Mucosa of stomach (tissue), 1 donor: ENCODE measurements at regions not wholly inside any gene's neighbourhood (a gene's known extent, or its start where the extent isn't known, plus 50 kb on each side); places are given as distances from the start of the nearest gene placed in this dataset.

Source experiments
- H3K27me3 ChIP-seq: one replicate; pipeline ENCODE4 v1.7.0; 2013; ENCODE audit warnings: mild to moderate bottlenecking, low read length; ENCODE audit not compliant: control insufficient read depth, insufficient read depth
- H3K36me3 ChIP-seq: one replicate; pipeline ENCODE4 v1.7.0; 2013; ENCODE audit warnings: low read length; ENCODE audit not compliant: control insufficient read depth, insufficient read depth
- H3K4me1 ChIP-seq: one replicate; pipeline ENCODE4 v1.7.0; 2013; ENCODE audit warnings: mild to moderate bottlenecking, low read length; ENCODE audit not compliant: control insufficient read depth, insufficient read depth
- H3K4me3 ChIP-seq: one replicate; pipeline ENCODE4 v1.7.0; 2013; ENCODE audit warnings: low read length
- H3K9ac ChIP-seq: one replicate; pipeline ENCODE4 v1.7.0; 2013; ENCODE audit warnings: mild to moderate bottlenecking, low read length, moderate library complexity
- H3K9me3 ChIP-seq: one replicate; pipeline ENCODE4 v1.7.0; 2013; ENCODE audit warnings: mild to moderate bottlenecking, low read length, moderate library complexity; ENCODE audit not compliant: control insufficient read depth
- donor health status: Pancreatic carcinoma.

DNA sequence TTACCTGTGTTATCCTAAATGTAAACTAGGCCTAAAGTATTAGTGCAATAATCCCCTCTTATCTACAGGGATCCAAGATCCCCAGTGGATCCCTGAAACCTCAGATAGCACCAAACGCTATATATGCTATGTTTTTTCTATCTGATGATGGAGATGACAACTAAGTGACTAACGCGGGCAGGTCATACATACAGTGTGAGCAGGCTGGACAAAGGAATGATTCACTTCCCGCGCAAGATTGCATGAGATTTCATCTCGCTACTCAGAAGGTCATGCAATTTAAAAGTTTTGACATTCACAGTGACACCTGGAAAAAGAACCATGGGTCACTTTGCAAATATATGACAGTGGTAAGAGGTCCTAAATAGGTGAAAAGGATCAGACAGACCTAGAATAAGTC lies 875.9 kb downstream of the HACE1 start:
- Histone ChIP-seq H3K9ac (no peak overlapping the region), H3K36me3 (no peaks in the 10 kb centered on the region), H3K4me3 (no peak overlapping the region), H3K27me3 (no peaks in the 10 kb centered on the region), H3K9me3 (no peaks in the 10 kb centered on the region), H3K4me1 (no peaks in the 10 kb centered on the region)

DNA sequence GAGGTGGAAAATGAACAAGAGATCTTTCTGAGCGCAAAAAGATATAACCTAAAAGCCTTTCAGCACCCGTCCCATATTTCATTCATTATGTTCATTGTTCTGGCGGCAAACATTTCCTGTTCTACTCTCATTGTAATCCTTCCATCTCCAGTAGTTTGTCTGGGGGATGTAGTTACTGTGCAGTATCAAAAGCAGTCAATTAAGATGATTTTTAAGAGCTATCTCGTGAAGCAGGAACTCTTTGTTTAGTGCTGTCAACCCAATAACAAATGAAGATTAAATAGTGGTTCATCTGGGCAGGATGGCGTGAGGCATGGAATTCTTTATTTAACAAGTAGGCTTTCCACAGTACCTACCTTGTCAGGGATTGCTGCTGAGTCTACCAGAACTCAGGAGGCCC lies 876.7 kb downstream of the HACE1 start:
- Histone ChIP-seq H3K27me3 (no peaks in the 10 kb centered on the region), H3K9ac (no peak overlapping the region), H3K36me3 (no peaks in the 10 kb centered on the region), H3K4me3 (no peak overlapping the region), H3K4me1 (no peaks in the 10 kb centered on the region), H3K9me3 (no peaks in the 10 kb centered on the region)

DNA sequence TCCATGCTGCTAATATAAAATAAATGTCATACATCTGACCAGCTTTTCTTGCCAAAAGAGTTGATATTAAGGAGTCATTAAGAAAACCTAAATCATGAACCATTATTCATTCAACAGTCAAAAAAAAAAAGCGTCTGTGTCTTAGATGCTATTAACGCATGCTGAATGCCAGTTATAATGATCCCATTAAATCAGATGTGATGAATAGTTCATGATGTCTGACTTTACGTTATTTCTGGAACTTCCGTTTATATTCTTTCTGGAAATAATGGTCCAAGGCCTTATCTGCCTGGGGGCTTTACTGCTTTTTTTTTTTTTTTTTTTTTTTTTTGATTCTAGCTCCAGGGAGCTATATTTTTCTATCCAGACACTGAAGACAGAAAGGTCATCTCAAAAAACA lies 877.1 kb downstream of the HACE1 start:
- no peak overlapping the region for H3K9ac ChIP-seq
- no peaks in the 10 kb centered on the region for H3K27me3 ChIP-seq
- H3K4me1 ChIP-seq, result no peaks in the 10 kb centered on the region
- no peaks in the 10 kb centered on the region for H3K36me3 ChIP-seq
- no peaks in the 10 kb centered on the region for H3K9me3 ChIP-seq
- no peak overlapping the region for H3K4me3 ChIP-seq

DNA sequence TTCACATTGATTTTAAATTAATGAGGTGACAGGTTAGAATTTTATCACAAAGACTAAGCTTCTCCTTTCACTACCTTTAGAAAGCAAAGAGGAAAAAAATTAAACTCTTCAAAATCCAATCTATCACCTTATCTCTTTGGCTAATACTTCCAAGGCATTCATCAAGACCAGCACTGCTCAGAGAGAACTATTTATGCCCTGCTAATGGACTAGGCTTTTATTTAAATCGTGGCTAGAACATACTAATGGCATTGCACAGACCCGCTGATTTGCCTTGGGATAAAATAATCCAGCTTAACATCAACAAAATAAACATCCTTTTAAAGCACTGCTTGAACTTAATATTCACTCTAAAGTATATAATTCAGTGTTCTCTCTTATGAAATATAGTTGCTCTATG lies 880.4 kb downstream of the HACE1 start:
- no peak overlapping the region for H3K4me3 ChIP-seq
- no peaks in the 10 kb centered on the region for H3K36me3 ChIP-seq
- no peak overlapping the region for H3K9ac ChIP-seq
- no peaks in the 10 kb centered on the region for H3K9me3 ChIP-seq
- H3K27me3 ChIP-seq, result no peaks in the 10 kb centered on the region
- H3K4me1 ChIP-seq, result no peaks in the 10 kb centered on the region

DNA sequence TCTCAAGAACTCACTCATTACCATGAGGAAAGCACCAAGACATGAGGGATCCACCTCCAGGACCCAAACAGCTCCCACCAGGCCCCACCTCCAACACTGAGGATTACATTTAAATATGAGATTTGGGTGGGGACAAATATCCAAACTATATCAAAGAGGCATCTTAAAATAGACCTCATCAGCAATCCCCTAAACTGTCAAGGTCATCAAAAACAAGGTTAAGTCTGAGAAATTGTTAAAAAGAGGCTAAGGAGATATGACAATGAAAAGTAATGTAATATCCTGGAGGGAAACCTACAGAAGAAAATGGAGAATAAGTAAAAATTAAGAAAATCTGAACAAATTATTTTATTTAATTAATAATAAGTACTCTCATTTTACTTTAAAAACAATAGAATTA lies 922.3 kb downstream of the HACE1 start:
- H3K4me3 ChIP-seq, result no peak overlapping the region
- no peaks in the 10 kb centered on the region for H3K27me3 ChIP-seq
- H3K4me1 ChIP-seq, result no peaks in the 10 kb centered on the region
- H3K36me3 ChIP-seq, result no peaks in the 10 kb centered on the region
- no peaks in the 10 kb centered on the region for H3K9me3 ChIP-seq
- H3K9ac ChIP-seq, result no peak overlapping the region

DNA sequence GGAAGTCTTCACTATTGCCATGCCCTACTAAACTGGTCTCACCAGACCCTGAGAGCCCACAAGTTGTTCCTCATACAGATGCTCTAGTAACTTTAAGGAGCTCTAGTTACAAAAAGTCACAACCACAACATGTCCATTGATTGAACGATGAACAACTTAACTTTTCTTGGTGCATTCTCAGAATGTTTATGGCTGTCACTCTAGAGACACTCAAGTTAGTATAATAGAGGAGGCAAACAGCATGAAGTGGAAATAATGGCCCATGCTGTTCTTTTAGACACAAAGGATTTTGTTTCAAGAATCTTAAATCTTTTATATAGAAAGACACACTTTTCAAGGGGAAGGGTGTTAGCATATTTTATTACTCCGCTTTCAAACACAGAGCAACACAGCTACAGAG lies 934.4 kb downstream of the HACE1 start:
- Histone ChIP-seq H3K27me3 (no peaks in the 10 kb centered on the region), H3K9ac (no peak overlapping the region), H3K4me1 (no peaks in the 10 kb centered on the region), H3K9me3 (no peaks in the 10 kb centered on the region), H3K4me3 (no peak overlapping the region), H3K36me3 (no peaks in the 10 kb centered on the region)

DNA sequence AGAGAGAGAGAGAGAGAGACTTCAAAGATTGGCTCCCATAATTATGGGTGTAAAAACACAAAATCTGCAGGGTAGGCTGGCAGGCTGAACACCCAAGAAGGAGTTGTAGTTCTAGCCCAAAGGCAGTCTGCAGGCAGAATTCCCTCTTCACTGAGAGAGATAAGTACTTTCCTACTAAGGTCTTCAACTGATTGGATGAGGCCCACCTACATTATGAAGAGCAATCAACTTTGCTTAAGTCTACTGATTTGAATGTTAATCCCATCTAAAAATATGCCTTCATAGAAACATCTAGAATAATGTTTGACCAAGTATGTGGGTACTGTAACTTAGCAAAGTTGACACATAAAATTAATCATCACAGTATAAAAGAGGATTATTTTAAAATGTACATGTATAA lies 949.7 kb downstream of the HACE1 start:
- Histone ChIP-seq H3K9me3 (no peaks in the 10 kb centered on the region), H3K4me3 (no peak overlapping the region), H3K36me3 (no peaks in the 10 kb centered on the region), H3K27me3 (no peaks in the 10 kb centered on the region), H3K9ac (no peak overlapping the region), H3K4me1 (no peaks in the 10 kb centered on the region)

DNA sequence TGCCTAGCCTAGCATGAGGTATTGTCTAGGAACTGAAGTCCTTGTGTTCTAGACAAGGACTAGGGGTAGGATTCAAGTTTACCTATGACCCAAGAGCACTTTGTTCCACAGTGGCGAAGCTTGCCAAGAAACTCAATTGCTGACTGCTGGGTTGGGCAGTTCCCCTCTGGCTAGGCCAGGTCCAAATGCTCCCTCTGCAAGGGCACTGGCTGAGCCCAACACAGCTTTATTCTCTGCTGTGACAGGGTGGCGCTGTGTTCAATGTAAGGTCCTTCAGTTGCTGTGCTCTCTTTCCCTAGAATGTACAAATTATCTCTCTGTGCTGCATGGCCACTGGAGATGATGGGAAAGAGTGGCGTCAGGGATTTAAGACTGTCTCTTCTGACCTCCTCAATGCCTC lies 950.8 kb downstream of the HACE1 start:
- no peak overlapping the region for H3K4me3 ChIP-seq
- H3K9ac ChIP-seq, result no peak overlapping the region
- H3K4me1 ChIP-seq, result no peaks in the 10 kb centered on the region
- H3K9me3 ChIP-seq, result no peaks in the 10 kb centered on the region
- no peaks in the 10 kb centered on the region for H3K36me3 ChIP-seq
- H3K27me3 ChIP-seq, result no peaks in the 10 kb centered on the region

DNA sequence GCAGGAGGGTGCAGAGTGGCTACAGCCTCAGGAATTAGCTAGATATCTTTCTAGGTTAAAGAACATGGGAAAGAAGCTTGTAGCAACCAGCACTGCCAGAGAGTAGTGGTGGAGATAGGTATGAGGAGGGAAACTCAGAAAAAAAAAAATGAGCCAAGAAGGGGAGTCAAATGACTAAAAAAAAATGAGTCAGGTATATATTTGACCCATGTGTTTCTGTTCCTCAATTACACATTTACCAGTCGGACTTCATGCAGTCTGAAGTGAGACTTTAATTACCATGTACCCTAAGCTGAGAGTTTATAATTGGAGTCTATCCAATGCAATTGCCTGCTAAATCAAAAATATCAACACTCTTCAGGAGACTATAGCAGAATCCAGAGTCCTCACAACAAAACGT lies 964.6 kb downstream of the HACE1 start:
- no peaks in the 10 kb centered on the region for H3K4me1 ChIP-seq
- H3K36me3 ChIP-seq, result no peaks in the 10 kb centered on the region
- no peaks in the 10 kb centered on the region for H3K9me3 ChIP-seq
- no peaks in the 10 kb centered on the region for H3K27me3 ChIP-seq
- H3K4me3 ChIP-seq, result no peak overlapping the region
- H3K9ac ChIP-seq, result no peak overlapping the region

DNA sequence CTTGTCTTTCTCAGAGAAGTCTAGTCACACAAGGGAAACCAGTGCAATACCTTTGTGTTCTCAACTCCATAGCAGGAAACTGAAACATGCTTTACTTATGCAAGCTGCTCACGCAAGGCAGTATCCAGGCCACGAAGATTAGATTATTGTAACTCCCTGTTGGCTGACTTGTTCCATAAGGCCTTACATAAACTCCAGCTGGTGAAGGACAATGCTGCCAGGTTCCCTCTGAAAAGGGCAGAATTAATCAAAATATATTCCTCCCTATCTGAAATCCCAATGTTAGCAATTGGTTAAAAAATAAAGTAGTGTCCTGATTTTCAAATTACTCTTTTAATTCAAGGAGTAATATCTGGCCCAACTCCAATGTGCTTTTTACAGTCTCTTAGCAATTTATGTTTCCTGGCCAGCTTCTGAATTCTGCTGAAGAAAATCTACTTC lies 966.6 kb downstream of the HACE1 start:
- Histone ChIP-seq H3K4me3 (no peak overlapping the region), H3K4me1 (no peaks in the 10 kb centered on the region), H3K9me3 (no peaks in the 10 kb centered on the region), H3K9ac (no peak overlapping the region), H3K36me3 (no peaks in the 10 kb centered on the region), H3K27me3 (no peaks in the 10 kb centered on the region)

DNA sequence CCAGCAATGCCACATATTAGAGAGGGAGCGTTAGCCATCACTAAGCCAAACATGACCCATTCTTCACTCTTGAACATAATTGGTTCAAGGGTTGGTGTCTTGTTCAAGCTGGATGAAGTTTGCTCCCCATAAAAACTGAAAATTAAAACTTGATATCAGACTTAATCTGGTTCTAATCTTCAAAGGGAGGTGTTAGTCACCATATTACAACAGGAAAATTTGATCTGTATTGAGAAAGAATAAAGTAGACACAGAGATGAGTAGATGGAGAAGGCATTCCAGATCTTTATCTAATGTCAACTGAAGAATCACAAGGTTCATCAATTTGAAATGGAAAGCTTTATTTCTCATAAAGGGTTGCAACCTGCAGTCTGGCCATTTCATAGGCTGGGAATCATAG lies 972.8 kb downstream of the HACE1 start:
- no peaks in the 10 kb centered on the region for H3K4me1 ChIP-seq
- no peaks in the 10 kb centered on the region for H3K9me3 ChIP-seq
- no peak overlapping the region for H3K9ac ChIP-seq
- no peak overlapping the region for H3K4me3 ChIP-seq
- H3K36me3 ChIP-seq, result no peaks in the 10 kb centered on the region
- no peaks in the 10 kb centered on the region for H3K27me3 ChIP-seq

DNA sequence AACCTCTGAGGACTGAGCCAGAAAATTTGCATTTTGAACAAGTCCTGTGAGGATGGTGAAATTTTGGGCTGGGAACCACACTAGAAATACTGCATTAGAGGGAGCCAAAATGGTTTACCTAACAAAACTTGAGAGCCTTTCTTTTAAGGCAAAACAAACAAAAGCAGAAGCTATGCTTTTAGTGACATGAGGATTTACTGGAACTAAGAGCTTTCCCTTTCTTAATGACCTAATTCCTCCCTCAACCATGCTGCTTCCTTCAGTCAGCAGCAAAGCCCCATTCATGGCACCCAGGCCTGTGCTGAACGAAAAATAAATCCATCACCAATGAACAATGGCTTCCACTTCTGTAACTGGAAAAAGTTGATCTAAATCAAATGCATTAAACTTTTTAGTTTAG lies 974.3 kb downstream of the HACE1 start:
- no peak overlapping the region for H3K9ac ChIP-seq

DNA sequence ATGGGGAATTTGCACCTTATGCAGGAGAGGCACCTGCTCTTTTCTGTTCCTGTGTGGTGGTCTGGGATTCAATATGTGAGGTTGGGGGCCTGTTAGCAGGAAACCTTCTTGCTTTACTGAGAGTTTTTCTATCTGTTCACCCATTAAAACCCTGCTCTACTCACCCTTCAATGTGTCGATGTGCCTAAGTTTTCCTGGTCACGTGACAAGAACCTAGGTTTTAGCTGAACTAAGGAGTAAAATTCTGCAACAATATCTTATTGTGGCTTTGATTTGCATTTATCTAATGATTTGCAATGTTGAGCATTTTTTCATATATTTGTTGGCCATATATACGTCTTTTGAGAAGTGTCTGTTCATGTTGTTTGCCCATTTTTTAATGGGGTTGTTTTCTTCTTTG lies 979.9 kb downstream of the HACE1 start:
- Histone ChIP-seq H3K9me3 (no peaks in the 10 kb centered on the region), H3K4me3 (no peak overlapping the region), H3K36me3 (no peaks in the 10 kb centered on the region), H3K27me3 (no peaks in the 10 kb centered on the region), H3K4me1 (no peaks in the 10 kb centered on the region), H3K9ac (no peak overlapping the region)

More for the DNA sequence above, 974.3 kb downstream of the HACE1 start:
- Histone ChIP-seq H3K4me3 (no peak overlapping the region), H3K27me3 (no peaks in the 10 kb centered on the region), H3K36me3 (no peaks in the 10 kb centered on the region), H3K4me1 (no peaks in the 10 kb centered on the region), H3K9me3 (no peaks in the 10 kb centered on the region)
